ENCODE measurements at regions not wholly inside any gene's neighbourhood (a gene's known extent, or its start where the extent isn't known, plus 50 kb on each side); places are given as distances from the start of the nearest gene placed in this dataset.

DNA sequence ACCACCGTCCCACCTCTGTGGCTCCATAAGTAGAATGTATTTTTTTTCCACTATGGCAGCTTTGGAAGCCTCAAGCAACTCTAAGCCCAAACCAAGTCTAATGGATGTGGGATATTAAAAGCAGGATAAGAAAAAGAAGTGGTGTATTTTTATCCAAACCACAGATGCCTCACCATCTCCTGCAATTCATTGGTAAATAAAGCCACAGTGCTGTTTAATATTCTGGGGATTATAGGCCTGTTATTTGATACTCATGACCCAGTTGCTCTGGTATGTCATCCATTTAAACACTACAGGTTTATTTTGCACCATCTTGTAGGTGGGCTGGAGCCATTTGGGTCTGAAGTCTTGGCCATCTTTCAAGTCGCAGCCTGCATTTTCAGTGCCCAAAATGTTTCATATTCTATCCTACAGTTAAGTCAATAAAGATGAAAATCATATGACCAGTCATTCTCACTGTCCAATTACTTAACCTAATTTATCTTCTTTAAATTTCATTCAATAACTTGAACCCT is 279.5 kb upstream of the EPHA4 start:
- TF ChIP-seq, protein P1, sequence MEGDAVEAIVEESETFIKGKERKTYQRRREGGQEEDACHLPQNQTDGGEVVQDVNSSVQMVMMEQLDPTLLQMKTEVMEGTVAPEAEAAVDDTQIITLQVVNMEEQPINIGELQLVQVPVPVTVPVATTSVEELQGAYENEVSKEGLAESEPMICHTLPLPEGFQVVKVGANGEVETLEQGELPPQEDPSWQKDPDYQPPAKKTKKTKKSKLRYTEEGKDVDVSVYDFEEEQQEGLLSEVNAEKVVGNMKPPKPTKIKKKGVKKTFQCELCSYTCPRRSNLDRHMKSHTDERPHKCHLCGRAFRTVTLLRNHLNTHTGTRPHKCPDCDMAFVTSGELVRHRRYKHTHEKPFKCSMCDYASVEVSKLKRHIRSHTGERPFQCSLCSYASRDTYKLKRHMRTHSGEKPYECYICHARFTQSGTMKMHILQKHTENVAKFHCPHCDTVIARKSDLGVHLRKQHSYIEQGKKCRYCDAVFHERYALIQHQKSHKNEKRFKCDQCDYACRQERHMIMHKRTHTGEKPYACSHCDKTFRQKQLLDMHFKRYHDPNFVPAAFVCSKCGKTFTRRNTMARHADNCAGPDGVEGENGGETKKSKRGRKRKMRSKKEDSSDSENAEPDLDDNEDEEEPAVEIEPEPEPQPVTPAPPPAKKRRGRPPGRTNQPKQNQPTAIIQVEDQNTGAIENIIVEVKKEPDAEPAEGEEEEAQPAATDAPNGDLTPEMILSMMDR (IDR thresholded peaks at IDR 0.05; ENCODE audit: insufficient read depth, low read length, poor library complexity, severe bottlenecking) = no peak
- no peak for TF ChIP-seq EZH2phosphoT487 (conservative IDR thresholded peaks at IDR 0.05; ENCODE audit: low read length)
